CD14-positive monocyte (primary cell): ENCODE measurements at regions not wholly inside any gene's neighbourhood (a gene's known extent, or its start where the extent isn't known, plus 50 kb on each side); places are given as distances from the start of the nearest gene placed in this dataset.

ENCODE experiments used
- DNase-seq, 3 donors: peaks; one replicate each; pipeline ENCODE4 v3.0.0-alpha.2; 2011 to 2022
- H2AFZ ChIP-seq: 2 replicates; pipeline ENCODE4 v1.6.0; 2012; ENCODE audit warnings: mild to moderate bottlenecking, low read depth, low read length, inconsistent platforms; ENCODE audit not compliant: insufficient read depth, poor library complexity, severe bottlenecking
- H3K27ac ChIP-seq, 2 donors: 1 replicate in 1 of 2; 2 replicates in 1 of 2; pipeline ENCODE4 v1.5.1; 2012 to 2013; ENCODE audit warnings: low read length in 2 of 2, control low read depth in 1 of 2, inconsistent platforms in 1 of 2, low read depth in 1 of 2, mild to moderate bottlenecking in 1 of 2
- H3K27me3 ChIP-seq, 2 donors: one replicate each; pipeline versions ENCODE4 v1.6.0 to v1.6.1; 2011 to 2013; ENCODE audit warnings: low read length in 2 of 2; ENCODE audit not compliant: control insufficient read depth in 2 of 2, insufficient read depth in 2 of 2
- H3K36me3 ChIP-seq, 2 donors: replicated peaks in 1 of 2; 1 replicate in 1 of 2; 2 replicates in 1 of 2; pipeline versions ENCODE4 v1.5.1 to v1.6.1; 2012 to 2013; ENCODE audit warnings: low read length in 2 of 2, control low read depth in 1 of 2, inconsistent platforms in 1 of 2, mild to moderate bottlenecking in 1 of 2; ENCODE audit not compliant: insufficient read depth in 2 of 2, control insufficient read depth in 1 of 2
- H3K4me1 ChIP-seq, 2 donors: 1 replicate in 1 of 2; 2 replicates in 1 of 2; pipeline versions ENCODE4 v1.5.1 to v1.6.1; 2012 to 2013; ENCODE audit warnings: low read length in 2 of 2, control low read depth in 1 of 2, inconsistent platforms in 1 of 2, mild to moderate bottlenecking in 1 of 2, moderate library complexity in 1 of 2; ENCODE audit not compliant: insufficient read depth in 2 of 2, control insufficient read depth in 1 of 2
- H3K4me2 ChIP-seq: replicated peaks from 2 replicates; pipeline ENCODE3; 2012; ENCODE audit warnings: low read length, moderate library complexity, mild to moderate bottlenecking; ENCODE audit not compliant: poor library complexity, severe bottlenecking; ENCODE audit errors: extremely low read depth
- H3K4me3 ChIP-seq, 3 experiments: fragments of 200-600 bp in 1 of 3; sonication (generic) in 1 of 3; replicated peaks in 1 of 3; 1 replicate in 2 of 3; 2 replicates in 1 of 3; pipeline ENCODE4 v1.5.1; 2011 to 2013; ENCODE audit warnings: low read length in 3 of 3, mild to moderate bottlenecking in 3 of 3, control low read depth in 2 of 3, low read depth in 2 of 3, inconsistent platforms in 1 of 3, moderate library complexity in 1 of 3
- H3K79me2 ChIP-seq: 2 replicates; pipeline ENCODE4 v1.6.0; 2012; ENCODE audit warnings: mild to moderate bottlenecking, control low read depth, inconsistent platforms, low read length, moderate library complexity; ENCODE audit not compliant: insufficient read depth
- H3K9ac ChIP-seq: 2 replicates; pipeline ENCODE4 v1.6.0; 2017; ENCODE audit warnings: low read length, mild to moderate bottlenecking; ENCODE audit not compliant: insufficient read depth, poor library complexity, severe bottlenecking
- H3K9me3 ChIP-seq, 2 donors: replicated peaks in 1 of 2; 1 replicate in 1 of 2; 2 replicates in 1 of 2; pipeline versions ENCODE4 v1.5.1 to v1.6.1; 2012 to 2013; ENCODE audit warnings: low read length in 2 of 2, control low read depth in 1 of 2; ENCODE audit not compliant: control insufficient read depth in 1 of 2, insufficient read depth in 1 of 2
- H4K20me1 ChIP-seq: 2 replicates; pipeline ENCODE4 v1.6.0; 2012; ENCODE audit warnings: mild to moderate bottlenecking, low read length, control low read depth, moderate library complexity; ENCODE audit not compliant: insufficient read depth
- H3K27ac Mint-ChIP-seq, 7 donors: one replicate each; pipeline ENCODE4 v1.8.0; 2020; ENCODE audit warnings: mild to moderate bottlenecking in 7 of 7, mixed read lengths in 7 of 7, moderate library complexity in 6 of 7, inconsistent platforms in 2 of 7
- H3K27me3 Mint-ChIP-seq, 3 donors: one replicate each; pipeline ENCODE4 v1.8.0; 2021 to 2022; ENCODE audit warnings: low read depth in 3 of 3, mild to moderate bottlenecking in 3 of 3, mixed read lengths in 3 of 3, moderate library complexity in 3 of 3, inconsistent platforms in 1 of 3
- H3K36me3 Mint-ChIP-seq, 2 donors: one replicate each; pipeline ENCODE4 v1.8.0; 2020; ENCODE audit warnings: mixed read lengths in 2 of 2, inconsistent platforms in 1 of 2, mild to moderate bottlenecking in 1 of 2
- H3K4me1 Mint-ChIP-seq: one replicate; pipeline ENCODE4 v1.8.0; 2020; ENCODE audit warnings: mild to moderate bottlenecking, mixed read lengths
- H3K4me3 Mint-ChIP-seq, 2 donors: one replicate each; pipeline ENCODE4 v1.8.0; 2020; ENCODE audit warnings: mild to moderate bottlenecking in 2 of 2, mixed read lengths in 2 of 2, moderate library complexity in 1 of 2
- H3K9me3 Mint-ChIP-seq, 7 donors: one replicate each; pipeline ENCODE4 v1.8.0; 2020 to 2022; ENCODE audit warnings: mixed read lengths in 7 of 7, mild to moderate bottlenecking in 6 of 7, moderate library complexity in 6 of 7, inconsistent platforms in 2 of 7
- CTCF ChIP-seq: fragments of 200-600 bp; IDR thresholded peaks from one replicate; pipeline ENCODE4 v1.8.0; 2022; ENCODE audit warnings: antibody characterized with exemption, mild to moderate bottlenecking
- WGBS: methylation state at CpG from one replicate; pipeline ENCODE4 v1.1.5; 2013; ENCODE audit warnings: missing lambda C conversion rate; ENCODE audit not compliant: insufficient coverage; 5-methylcytosine and 5-hydroxymethylcytosine counted together
- intact Hi-C, 2 donors: fragments of 100-400 bp; cut with micrococcal nuclease; formaldehyde crosslinking; loops; one replicate each; pipeline versions ENCODE4 v1.15.0 to v1.15.1; 2023

GRCh38 chr10:78582540-78582939 lies 486.2 kb upstream of the ZMIZ1 start:
- Histone ChIP-seq H2AFZ (no peak overlapping the region), H3K4me1 (peaks cover 20% of the 10 kb centered on the region in 2 donors), H3K79me2 (no peaks in the 10 kb centered on the region), H3K4me2 (no peak overlapping the region), H3K27ac (no peak overlapping the region), H3K27me3 (no peaks in the 10 kb centered on the region), H3K9me3 (no peaks in the 10 kb centered on the region), H3K9ac (no peak overlapping the region), H4K20me1 (no peaks in the 10 kb centered on the region), H3K4me3 (no peak overlapping the region), H3K36me3 (no peaks in the 10 kb centered on the region)
- no peak for DNase-seq
- Mint-ChIP-seq H3K4me1 (peaks cover 28% of the 10 kb centered on the region), H3K9me3 (peaks cover 0 to 1% (median 0%) of the 10 kb centered on the region in 7 donors), H3K27me3 (peaks cover 4 to 7% (median 7%) of the 10 kb centered on the region in 3 donors), H3K4me3 (no peak overlapping the region), H3K27ac (no peak overlapping the region), H3K36me3 (peaks cover 0 to 2% of the 10 kb centered on the region in 2 donors)
- intact Hi-C loops = no loop called here
- no peak for TF ChIP-seq CTCF

- Mint-ChIP-seq H3K4me1 (peaks cover 11% of the 10 kb centered on the region), H3K27me3 (peaks cover 4 to 7% (median 4%) of the 10 kb centered on the region in 3 donors), H3K27ac (peak overlapping the region in 1 of 7 donors; percentile 32), H3K9me3 (peaks cover 0 to under 1% (median 0%) of the 10 kb centered on the region in 7 donors), H3K36me3 (peaks cover 0 to under 1% of the 10 kb centered on the region in 2 donors), H3K4me3 (no peak overlapping the region)
- 96% methylated on average over 4 of the region's 4 CpGs for WGBS
- Histone ChIP-seq H3K9ac (no peak overlapping the region), H3K4me3 (no peak overlapping the region), H2AFZ (no peak overlapping the region), H3K4me2 (no peak overlapping the region), H3K27ac (no peak overlapping the region), H3K9me3 (no peaks in the 10 kb centered on the region), H3K27me3 (no peaks in the 10 kb centered on the region), H3K4me1 (peaks cover 3% of the 10 kb centered on the region in 2 donors), H4K20me1 (no peaks in the 10 kb centered on the region), H3K79me2 (no peaks in the 10 kb centered on the region), H3K36me3 (no peaks in the 10 kb centered on the region)
- TF ChIP-seq CTCF = no peak
- intact Hi-C loops = no loop called here
- DNase-seq = no peak
These were observed 484.5 kb upstream of the ZMIZ1 start for GRCh38 chr10:78584266-78584665.
